DOHH2 (cell line): ENCODE measurements at regions not wholly inside any gene's neighbourhood (a gene's known extent, or its start where the extent isn't known, plus 50 kb on each side); places are given as distances from the start of the nearest gene placed in this dataset.

Source experiments
- EZH2phosphoT487 ChIP-seq: fragments of 200-600 bp; sonication (generic); IDR thresholded peaks from 2 replicates; pipeline ENCODE4 v1.6.1; 2017; ENCODE audit warnings: borderline replicate concordance, mild to moderate bottlenecking, antibody characterized with exemption, low read length, moderate library complexity, mixed read lengths
- TF ChIP-seq, protein P1 (sequence below): fragments of 200-600 bp; sonication (generic); IDR thresholded peaks from one replicate; pipeline ENCODE4 v1.5.1; 2014; ENCODE audit warnings: antibody characterized with exemption, mild to moderate bottlenecking, low read depth, low read length; ENCODE audit not compliant: poor library complexity, severe bottlenecking

DNA sequence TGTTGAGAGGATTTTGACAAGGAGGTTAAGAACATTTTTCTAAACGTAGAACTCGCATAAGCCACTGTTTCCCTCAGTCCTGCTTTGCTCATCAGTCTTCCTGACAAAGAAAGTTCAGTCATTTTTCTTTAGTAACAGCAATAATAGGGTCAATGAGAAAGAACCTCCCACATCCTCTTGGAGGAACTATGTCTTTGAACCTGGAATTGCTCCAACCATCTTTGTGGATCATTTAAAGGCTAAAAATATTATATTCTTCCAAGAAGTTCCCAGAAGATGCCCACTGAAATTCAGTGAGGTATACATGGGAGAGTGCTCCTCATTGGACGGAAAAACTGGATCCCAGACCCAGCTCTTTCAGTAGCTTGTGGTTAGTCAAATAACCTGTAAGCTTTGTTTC is 282.8 kb upstream of the FAR2 start:
- TF ChIP-seq, protein P1, sequence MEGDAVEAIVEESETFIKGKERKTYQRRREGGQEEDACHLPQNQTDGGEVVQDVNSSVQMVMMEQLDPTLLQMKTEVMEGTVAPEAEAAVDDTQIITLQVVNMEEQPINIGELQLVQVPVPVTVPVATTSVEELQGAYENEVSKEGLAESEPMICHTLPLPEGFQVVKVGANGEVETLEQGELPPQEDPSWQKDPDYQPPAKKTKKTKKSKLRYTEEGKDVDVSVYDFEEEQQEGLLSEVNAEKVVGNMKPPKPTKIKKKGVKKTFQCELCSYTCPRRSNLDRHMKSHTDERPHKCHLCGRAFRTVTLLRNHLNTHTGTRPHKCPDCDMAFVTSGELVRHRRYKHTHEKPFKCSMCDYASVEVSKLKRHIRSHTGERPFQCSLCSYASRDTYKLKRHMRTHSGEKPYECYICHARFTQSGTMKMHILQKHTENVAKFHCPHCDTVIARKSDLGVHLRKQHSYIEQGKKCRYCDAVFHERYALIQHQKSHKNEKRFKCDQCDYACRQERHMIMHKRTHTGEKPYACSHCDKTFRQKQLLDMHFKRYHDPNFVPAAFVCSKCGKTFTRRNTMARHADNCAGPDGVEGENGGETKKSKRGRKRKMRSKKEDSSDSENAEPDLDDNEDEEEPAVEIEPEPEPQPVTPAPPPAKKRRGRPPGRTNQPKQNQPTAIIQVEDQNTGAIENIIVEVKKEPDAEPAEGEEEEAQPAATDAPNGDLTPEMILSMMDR = no peak
- no peak for TF ChIP-seq EZH2phosphoT487
